GM10847 (cell line): ENCODE measurements at regions not wholly inside any gene's neighbourhood (a gene's known extent, or its start where the extent isn't known, plus 50 kb on each side); places are given as distances from the start of the nearest gene placed in this dataset.

Experiments used
- POLR2A ChIP-seq: IDR thresholded peaks from 2 replicates; pipeline ENCODE4 v1.6.1; 2011; ENCODE audit not compliant: insufficient read length; ENCODE audit errors: extremely low read depth

GRCh38 chr6:28648035-28648877, 122.6 kb downstream of the GPX5 start:
- TF ChIP-seq POLR2A: no peak

GRCh38 chr6:28648878-28649375, 123.2 kb downstream of the GPX5 start:
- no peak for TF ChIP-seq POLR2A

GRCh38 chr6:28651161-28651560, 125.5 kb downstream of the GPX5 start:
- no peak for TF ChIP-seq POLR2A

GRCh38 chr6:28653876-28654275, 128.2 kb downstream of the GPX5 start:
- TF ChIP-seq POLR2A: no peak

- no peak for TF ChIP-seq POLR2A
Observed at GRCh38 chr6:28655164-28655563, 129.5 kb downstream of the GPX5 start.

GRCh38 chr6:28656715-28657114, 131.0 kb downstream of the GPX5 start:
- TF ChIP-seq POLR2A: no peak

GRCh38 chr6:28657381-28657768, 131.7 kb downstream of the GPX5 start:
- TF ChIP-seq POLR2A: no peak

- no peak for TF ChIP-seq POLR2A
Observed at GRCh38 chr6:28657769-28658465, 132.2 kb downstream of the GPX5 start.

GRCh38 chr6:28658475-28659249, 133.0 kb downstream of the GPX5 start:
- TF ChIP-seq POLR2A: no peak

- no peak for TF ChIP-seq POLR2A
Observed at GRCh38 chr6:28659250-28659566, 133.5 kb downstream of the GPX5 start.

GRCh38 chr6:28661097-28661713, 135.5 kb downstream of the GPX5 start:
- no peak for TF ChIP-seq POLR2A

GRCh38 chr6:28664870-28665396, 139.3 kb downstream of the GPX5 start:
- TF ChIP-seq POLR2A: no peak

GRCh38 chr6:28673417-28673786, 147.7 kb downstream of the GPX5 start:
- TF ChIP-seq POLR2A: no peak

- no peak for TF ChIP-seq POLR2A
Observed at GRCh38 chr6:28673787-28674671, 148.3 kb downstream of the GPX5 start.
